DMS153 (cell line): ENCODE measurements at regions not wholly inside any gene's neighbourhood (a gene's known extent, or its start where the extent isn't known, plus 50 kb on each side); places are given as distances from the start of the nearest gene placed in this dataset.
"Not testable (repeated sequence)": the region's sequence is repeated elsewhere in the genome, so short reads cannot be mapped to it uniquely, and the experiment has no call there.

Source experiments
- DNase-seq: peaks from one replicate; lab custom pipeline; 2025; lab: John Stamatoyannopoulos, UW

DNA sequence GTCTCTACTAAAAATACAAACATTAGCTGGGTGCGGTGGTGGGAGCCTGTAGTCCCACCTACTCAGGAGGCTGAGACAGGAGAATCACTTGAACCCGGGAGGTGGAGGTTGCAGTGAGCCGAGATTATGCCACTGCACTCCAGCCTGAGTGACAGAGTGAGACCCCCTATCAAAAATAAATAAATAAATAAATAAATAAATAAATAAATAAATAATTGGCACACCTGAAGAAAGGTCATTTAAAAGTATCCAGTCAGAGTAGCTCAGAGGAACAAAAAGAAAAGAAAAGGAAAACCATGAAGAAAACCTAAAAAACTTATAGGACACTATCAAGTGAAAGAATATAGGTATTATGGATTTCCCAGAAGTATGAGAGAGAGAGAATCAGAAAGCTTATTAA lies 330.1 kb upstream of the AR start:
- DNase-seq, result not testable (repeated sequence)

DNA sequence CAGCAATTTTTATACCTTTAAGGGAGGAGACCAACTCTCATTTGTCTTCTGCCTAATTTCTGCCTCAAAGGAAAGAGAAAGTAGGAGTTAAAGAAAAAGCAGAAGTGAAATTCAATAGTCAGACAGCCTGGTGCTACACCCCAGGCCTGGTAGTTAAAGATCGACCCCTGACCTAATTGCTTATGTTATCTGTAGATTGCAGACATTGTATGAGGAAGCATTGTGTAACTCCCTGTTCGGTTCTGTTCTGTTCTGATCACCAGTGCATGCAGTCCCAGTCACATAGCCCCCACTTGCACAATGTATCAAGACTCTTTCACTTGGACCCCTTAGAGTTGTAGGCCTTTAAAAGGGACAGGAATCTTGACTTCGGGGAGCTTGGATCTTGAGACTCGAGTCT lies 335.9 kb upstream of the AR start:
- DNase-seq, result no peak

DNA sequence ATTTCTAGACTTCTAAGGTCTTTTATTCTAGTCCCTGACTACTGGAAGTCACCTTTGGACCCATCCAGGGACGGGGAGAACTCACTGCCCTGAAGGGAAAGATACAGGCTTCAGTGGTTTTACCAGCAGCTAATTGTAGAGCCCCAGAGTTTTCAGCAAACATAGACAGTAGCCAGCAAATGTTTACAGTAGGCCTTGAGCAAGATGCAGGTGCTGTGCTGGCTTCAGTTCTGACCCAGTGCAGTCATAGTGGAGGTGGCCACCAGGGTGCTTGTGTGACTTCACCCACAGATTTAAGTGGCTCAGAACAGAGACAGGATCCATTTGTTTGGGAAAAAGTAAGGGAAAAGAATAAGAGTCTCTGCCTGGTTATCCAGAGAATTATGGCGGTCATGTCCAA lies 384.4 kb upstream of the AR start:
- no peak for DNase-seq

- DNase-seq, result no peak
Observed at GRCh38 chrX:67114635-67115034, 429.2 kb upstream of the AR start.

DNA sequence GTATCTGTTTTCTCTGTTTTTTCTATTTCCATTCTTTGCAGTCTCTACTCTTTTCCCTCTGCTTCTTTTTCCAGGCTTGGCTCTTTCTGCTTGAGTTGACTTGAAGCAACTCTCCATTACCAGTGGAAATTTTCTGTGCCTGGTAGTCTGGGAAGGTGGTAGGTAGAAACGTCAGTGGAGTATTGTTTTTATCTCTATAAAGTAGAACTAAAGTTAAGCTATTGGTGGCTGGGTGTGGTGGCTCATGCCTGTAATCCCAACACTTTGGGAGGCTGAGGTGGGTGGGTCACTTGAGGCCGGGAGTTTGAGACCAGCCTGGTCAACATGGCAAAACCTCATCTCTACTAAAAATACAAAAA lies 438.1 kb upstream of the AR start:
- DNase-seq, result no peak

DNA sequence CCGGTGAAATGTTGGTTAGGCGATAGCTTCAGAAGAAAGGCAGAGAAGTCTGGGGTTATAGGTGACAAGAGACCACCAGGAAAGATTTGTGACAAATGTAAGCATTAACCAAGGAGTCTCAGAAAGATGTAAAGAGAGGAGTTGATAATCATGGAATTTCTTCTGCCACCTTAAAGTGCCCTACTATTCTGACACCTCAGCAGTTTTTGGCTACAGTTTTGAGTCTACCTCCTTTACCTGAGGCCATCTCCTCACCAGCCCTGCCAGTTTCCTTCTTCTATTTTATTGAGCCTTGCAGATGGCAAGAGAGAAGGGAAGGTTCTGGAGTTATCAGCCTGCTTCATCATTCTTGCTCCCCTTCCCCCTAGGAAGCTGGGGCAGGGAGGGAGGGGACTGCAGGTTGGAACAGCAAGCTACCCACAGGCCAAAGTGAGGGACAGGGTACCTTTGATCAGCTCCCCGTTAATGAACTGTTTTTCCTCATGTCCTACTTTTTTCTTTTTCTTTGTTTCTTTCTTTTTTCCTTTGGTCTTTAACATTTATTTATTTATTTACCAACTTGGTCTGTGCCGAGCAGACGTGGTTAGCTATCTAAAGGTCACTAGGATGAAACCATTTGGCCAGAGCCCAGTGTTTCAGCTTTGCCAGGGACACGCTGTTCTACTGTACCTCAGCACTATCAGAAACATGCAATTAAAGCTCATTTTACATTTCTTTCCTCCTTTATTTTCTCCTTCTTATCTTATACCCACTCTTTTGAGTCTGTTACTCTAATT lies 438.7 kb upstream of the AR start:
- DNase-seq, result no peak

DNA sequence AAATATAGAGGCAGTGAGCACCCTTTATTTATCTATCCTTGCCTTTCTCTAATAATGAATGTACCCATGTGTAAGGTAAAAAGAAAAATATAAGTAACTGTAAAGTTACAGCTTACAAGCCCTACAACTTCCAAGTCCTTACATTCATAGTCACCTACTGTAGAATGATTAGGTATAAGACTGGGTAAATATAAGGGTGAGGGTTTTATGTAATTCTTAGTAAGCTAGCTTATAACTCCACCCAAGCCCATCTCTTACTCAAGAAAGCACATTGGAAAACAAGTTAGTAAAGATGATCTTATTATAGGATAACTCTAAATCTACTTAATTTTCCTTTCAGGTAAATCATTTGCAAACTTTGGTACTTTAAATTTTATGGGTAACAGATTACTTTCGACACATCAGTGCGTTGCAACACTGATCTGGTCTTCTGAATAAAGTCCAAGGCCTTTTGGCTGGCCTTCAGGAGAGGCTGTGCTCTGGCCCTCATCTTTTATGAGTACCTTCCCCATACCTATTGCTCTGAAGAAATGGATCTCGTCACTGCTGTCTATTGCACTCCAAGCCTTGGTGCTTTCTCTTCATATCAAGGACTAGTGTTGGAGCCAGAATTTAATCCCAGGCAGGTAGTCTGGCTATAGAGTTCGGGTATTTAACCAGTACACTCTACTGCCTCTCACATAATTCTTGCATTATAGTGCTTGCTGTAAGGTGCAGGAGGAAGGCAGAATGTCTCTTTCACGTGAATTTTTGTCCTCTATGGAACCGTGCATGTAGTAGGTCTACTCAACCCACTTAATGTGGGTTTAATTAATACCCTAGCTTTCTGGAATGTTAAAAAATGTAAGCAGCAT lies 443.6 kb upstream of the AR start:
- DNase-seq, result no peak

GRCh38 chrX:67094061-67094460 lies 449.8 kb upstream of the AR start:
- no peak for DNase-seq

GRCh38 chrX:67050760-67051159 lies 411.9 kb upstream of the EDA2R start:
- DNase-seq, result no peak

- DNase-seq, result no peak
Observed at GRCh38 chrX:67044866-67045265, 406.0 kb upstream of the EDA2R start.

DNA sequence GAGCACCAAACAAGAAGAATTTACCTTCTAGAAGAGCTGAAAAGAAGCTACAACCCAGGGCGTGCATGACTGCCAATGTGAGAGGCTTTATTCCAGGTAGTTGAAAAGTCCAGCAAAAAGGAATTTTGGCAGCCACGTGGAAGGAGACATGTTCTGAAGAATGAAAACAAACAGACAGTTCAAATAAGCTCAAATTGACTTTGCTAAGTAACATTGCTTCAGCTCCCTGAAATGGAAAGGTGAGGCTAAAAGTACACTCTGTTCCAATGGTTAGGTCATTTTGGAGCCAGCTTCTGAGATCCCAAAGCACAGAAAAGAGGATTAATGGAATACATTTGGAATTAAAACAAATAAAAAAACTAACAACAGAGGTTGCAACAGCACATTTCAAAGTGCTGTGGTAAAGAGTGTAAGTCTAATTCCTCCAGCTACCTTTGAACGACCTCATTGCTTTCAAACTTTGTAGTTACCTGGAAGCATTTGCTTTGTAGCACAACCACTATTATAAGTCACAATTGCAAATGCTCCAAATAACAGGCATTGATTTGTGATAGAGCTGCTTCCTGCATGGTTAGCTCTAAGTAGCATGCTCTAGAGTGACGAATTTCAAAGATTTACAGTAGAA lies 405.3 kb upstream of the EDA2R start:
- no peak for DNase-seq

GRCh38 chrX:67004451-67004850 lies 365.6 kb upstream of the EDA2R start:
- no peak for DNase-seq

DNA sequence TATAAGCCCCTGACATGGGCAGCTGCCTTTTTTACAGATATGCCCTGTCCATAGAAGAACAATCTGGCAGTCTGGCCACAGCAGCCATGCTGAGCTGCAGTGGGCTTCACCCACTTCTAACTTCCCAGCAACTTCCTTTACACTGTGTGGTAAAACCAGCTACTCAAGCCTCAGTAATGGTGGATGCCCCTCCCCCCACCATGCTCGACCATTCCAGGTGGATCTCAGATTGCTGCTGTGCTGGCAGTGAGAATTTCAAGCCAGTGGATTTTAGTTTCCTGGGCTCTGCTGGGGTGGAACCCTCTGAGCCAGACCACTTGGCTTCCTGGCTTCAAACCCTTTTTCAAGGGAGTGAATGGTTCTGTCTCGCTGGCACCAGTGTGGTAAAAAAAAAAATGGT lies 355.9 kb upstream of the EDA2R start:
- no peak for DNase-seq

GRCh38 chrX:66992077-66992476 lies 353.2 kb upstream of the EDA2R start:
- DNase-seq, result not testable (repeated sequence)

DNA sequence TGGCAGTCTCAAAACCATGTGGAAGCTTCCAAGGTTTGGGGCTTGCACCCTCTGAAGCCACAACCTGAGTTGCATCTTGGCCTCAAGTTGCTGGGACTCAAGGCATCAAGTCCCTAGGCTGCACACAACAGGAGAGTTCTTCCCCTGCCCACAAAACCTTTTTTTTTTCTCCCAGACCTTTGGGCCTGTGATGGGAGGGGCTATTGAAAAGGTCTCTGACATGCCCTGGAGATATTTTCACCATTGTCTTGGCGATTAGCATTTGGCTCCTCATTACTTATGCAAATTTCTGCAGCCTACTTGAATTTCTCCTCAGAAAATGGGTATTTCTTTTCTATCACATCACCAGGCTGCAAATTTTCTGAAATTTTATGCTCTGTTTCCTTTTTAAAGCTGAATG lies 349.5 kb upstream of the EDA2R start:
- no peak for DNase-seq

GRCh38 chrX:66961665-66962064 lies 322.8 kb upstream of the EDA2R start:
- no peak for DNase-seq

DNA sequence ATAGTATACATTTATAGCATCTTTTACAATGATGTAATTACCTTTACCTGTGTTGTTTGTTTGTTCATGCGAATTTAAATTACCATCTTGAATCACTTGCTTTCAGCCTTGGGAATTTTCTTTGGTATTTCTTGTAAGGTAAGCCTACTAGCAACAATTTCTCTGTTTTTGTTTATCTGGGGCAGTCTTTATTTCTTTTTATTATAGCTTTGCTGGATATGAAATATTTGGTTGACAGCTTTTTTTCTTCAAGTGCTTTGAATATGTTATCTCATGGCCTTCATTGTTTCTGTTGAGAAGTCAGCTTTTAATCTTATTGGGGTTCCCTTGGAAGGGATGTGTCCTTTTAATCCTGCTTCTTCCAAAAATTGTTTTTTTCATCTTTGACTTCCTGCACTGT lies 292.8 kb upstream of the EDA2R start:
- no peak for DNase-seq

GRCh38 chrX:66930516-66930915 lies 291.6 kb upstream of the EDA2R start:
- DNase-seq, result not testable (repeated sequence)

DNA sequence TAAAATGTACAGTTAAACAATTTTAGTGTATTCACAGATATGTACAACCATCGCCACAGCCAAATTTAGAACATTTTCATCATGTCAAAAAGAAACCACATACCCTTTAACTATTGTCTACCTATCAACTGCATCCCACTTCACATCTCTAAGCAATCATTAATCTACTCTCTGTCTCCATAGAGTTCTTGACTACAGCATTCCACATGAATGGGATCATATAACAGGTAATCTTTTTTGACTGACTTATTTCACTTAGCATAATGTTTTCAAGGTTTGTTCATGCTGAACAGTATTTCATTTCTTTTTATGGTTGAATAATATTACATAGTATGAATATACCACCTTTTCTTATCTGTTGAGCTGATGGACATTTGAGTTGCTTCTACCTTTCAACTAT lies 281.4 kb upstream of the EDA2R start:
- DNase-seq, result no peak

GRCh38 chrX:66919280-66919832 lies 280.5 kb upstream of the EDA2R start:
- DNase-seq, result no peak

DNA sequence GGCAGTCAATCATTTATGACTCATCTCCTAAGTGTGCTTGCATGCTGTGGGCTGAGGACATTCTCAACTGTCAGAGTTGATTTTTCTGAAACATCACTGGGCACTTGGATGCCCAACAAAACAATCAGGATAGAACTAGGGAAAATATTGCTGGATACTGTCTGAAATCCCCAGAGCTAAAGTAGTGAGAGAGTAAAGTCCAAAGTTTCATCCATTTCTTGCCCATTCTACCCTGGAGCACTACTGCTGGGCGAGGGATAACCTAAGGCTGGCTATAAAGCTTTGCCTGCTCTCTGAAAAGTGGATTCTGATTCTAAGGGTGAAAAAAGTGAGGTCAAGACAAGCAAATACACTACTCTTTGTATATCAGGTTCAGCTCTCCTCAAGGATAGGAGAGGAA lies 279.6 kb upstream of the EDA2R start:
- no peak for DNase-seq

- no peak for DNase-seq
Observed at GRCh38 chrX:66915893-66916292, 277.0 kb upstream of the EDA2R start.

GRCh38 chrX:66914080-66914479 lies 275.2 kb upstream of the EDA2R start:
- DNase-seq, result peak; percentile 53
